ENCODE measurements at regions not wholly inside any gene's neighbourhood (a gene's known extent, or its start where the extent isn't known, plus 50 kb on each side); places are given as distances from the start of the nearest gene placed in this dataset.
"Not testable (repeated sequence)": the region's sequence is repeated elsewhere in the genome, so short reads cannot be mapped to it uniquely, and the experiment has no call there.

DNA sequence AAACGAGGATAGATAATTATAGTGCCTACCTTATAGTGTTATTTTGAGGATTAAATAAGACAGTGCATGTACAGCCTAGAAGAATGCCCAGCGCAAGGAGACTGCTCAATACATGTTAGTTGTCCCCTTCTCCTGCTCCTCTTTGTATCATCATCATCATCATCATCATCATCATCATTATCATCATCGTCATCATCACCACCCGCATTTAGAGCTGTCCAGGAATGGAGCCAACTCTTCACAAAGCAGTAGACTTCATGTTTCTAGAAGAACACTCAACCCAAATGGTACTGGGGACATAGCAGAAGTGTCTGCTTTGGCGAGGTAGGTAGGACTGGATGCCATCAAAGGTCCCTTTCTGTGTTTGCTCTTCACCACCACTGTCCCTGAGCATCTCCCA, 116.0 kb downstream of the TRIM43 start:
- ChIA-PET POLR2A (no interaction called here), CTCF (no interaction called here)
- H3K9me3 Mint-ChIP-seq: no peaks in the 10 kb centered on the region
- H3K36me3 ChIP-seq (ENCODE audit: control insufficient read depth in 2 of 2, extremely low read depth in 1 of 2, insufficient read depth in 1 of 2, low read length in 1 of 2): no peaks in the 10 kb centered on the region
- no peaks in the 10 kb centered on the region for H3K4me1 Mint-ChIP-seq
- H3K36me3 Mint-ChIP-seq: no peaks in the 10 kb centered on the region
- H3K4me3 Mint-ChIP-seq: no peak overlapping the region
- H3K27me3 ChIP-seq (replicated peaks in 1 of 2; ENCODE audit: control insufficient read depth in 2 of 2, extremely low read depth in 1 of 2, insufficient read depth in 2 of 2, low read length in 1 of 2): no peaks in the 10 kb centered on the region
- ATAC-seq (replicated peaks in 1 of 4) (no peak), DNase-seq (no peak)
- peaks cover 0 to 2% of the 10 kb centered on the region in 2 experiments for H3K4me1 ChIP-seq (ENCODE audit: control insufficient read depth in 1 of 2, extremely low read depth in 1 of 2, insufficient read depth in 2 of 2, low read length in 2 of 2)
- no peak overlapping the region for H3K4me3 ChIP-seq (ENCODE audit: control insufficient read depth in 1 of 2, extremely low read depth in 1 of 2, low read length in 1 of 2)
- 80% methylated on average over 1 of the region's 5 CpGs for WGBS (ENCODE audit: insufficient coverage)
- no peaks in the 10 kb centered on the region for H3K9me3 ChIP-seq
- H3K27ac Mint-ChIP-seq: no peak overlapping the region
- no peak overlapping the region for H3K27ac ChIP-seq (ENCODE audit: low read length)
- H3K27me3 Mint-ChIP-seq: peaks cover 0 to 4% of the 10 kb centered on the region in 2 donors

DNA sequence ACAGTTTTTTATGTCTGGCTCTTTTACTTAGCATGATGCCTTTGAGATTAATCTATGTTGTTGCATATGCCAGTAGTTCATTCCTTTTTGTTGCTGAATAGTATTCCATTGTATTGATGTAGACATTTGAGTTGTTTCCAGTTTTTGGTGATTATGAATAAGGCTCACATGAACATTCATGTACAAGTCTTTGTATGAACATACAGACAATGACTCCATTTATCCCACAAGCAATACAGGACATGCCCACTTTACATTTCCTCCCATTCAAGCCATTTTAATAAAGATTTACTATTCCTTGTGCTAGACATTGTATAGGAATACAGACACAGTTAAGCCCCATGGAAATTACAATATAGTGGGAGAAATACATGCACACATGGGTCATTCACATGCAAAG, 118.0 kb downstream of the TRIM43 start:
- Mint-ChIP-seq H3K4me3 (no peak overlapping the region), H3K4me1 (no peaks in the 10 kb centered on the region), H3K36me3 (no peaks in the 10 kb centered on the region), H3K27ac (no peak overlapping the region), H3K27me3 (peaks cover 0 to 4% of the 10 kb centered on the region in 2 donors), H3K9me3 (no peaks in the 10 kb centered on the region)
- DNase-seq (no peak), ATAC-seq (replicated peaks in 1 of 4) (no peak)
- Histone ChIP-seq H3K27ac (ENCODE audit: low read length) (no peak overlapping the region), H3K4me3 (ENCODE audit: control insufficient read depth in 1 of 2, extremely low read depth in 1 of 2, low read length in 1 of 2) (no peak overlapping the region), H3K9me3 (no peaks in the 10 kb centered on the region), H3K4me1 (ENCODE audit: control insufficient read depth in 1 of 2, extremely low read depth in 1 of 2, insufficient read depth in 2 of 2, low read length in 2 of 2) (peaks cover 0 to 2% of the 10 kb centered on the region in 2 experiments), H3K36me3 (ENCODE audit: control insufficient read depth in 2 of 2, extremely low read depth in 1 of 2, insufficient read depth in 1 of 2, low read length in 1 of 2) (no peaks in the 10 kb centered on the region), H3K27me3 (replicated peaks in 1 of 2; ENCODE audit: control insufficient read depth in 2 of 2, extremely low read depth in 1 of 2, insufficient read depth in 2 of 2, low read length in 1 of 2) (no peaks in the 10 kb centered on the region)
- ChIA-PET CTCF (no interaction called here), POLR2A (no interaction called here)

GRCh38 chr2:95713470-95714177, 121.8 kb downstream of the TRIM43 start:
- DNase-seq; H3K36me3 ChIP-seq (ENCODE audit: control insufficient read depth in 2 of 2, extremely low read depth in 1 of 2, insufficient read depth in 1 of 2, low read length in 1 of 2); CTCF ChIA-PET; POLR2A ChIA-PET; H3K4me1 Mint-ChIP-seq; H3K27me3 Mint-ChIP-seq; H3K9me3 Mint-ChIP-seq; H3K27me3 ChIP-seq (replicated peaks in 1 of 2; ENCODE audit: control insufficient read depth in 2 of 2, extremely low read depth in 1 of 2, insufficient read depth in 2 of 2, low read length in 1 of 2); H3K27ac Mint-ChIP-seq; H3K27ac ChIP-seq (ENCODE audit: low read length); H3K36me3 Mint-ChIP-seq; H3K9me3 ChIP-seq; H3K4me3 Mint-ChIP-seq; ATAC-seq (replicated peaks in 1 of 4); H3K4me3 ChIP-seq (ENCODE audit: control insufficient read depth in 1 of 2, extremely low read depth in 1 of 2, low read length in 1 of 2); H3K4me1 ChIP-seq (ENCODE audit: control insufficient read depth in 1 of 2, extremely low read depth in 1 of 2, insufficient read depth in 2 of 2, low read length in 2 of 2): not testable (repeated sequence)
- WGBS (ENCODE audit: insufficient coverage): 85% methylated on average over 2 of the region's 11 CpGs

- WGBS (ENCODE audit: insufficient coverage): no CpG with 5 or more reads among the region's 1 CpG
- H3K27ac Mint-ChIP-seq: not testable (repeated sequence)
Measured at GRCh38 chr2:95714398-95714797, 122.6 kb downstream of the TRIM43 start.

DNA sequence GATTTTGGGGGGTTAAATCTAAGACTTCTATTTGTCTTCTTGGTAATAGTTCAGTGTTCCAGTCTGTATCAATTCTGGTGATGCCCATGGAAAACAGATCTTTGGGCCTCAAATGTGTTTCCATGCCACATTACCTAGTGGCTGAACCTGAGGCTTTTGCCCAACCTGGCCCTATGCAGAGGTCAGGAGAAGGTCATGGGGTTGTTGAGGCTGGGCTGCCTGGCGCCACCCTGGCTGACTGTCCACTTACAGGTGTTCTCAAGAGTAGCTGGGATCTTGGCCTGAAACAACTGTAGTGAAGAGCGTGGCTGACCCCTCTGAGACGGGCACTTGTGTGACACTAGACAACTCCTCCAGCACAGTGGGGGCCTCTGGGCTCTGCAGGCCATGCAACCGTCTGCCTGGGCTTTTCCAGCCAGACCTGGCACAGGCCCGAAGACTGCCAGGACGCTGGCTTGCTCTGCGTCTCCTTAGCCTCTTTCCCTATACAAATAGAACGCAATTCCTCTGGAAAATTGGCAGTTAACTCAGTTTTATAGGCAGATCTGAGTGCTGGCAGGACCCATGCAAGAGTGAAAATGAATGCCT, 127.8 kb downstream of the TRIM43 start:
- ATAC-seq (replicated peaks in 1 of 4): no peak
- Mint-ChIP-seq H3K27ac (no peak overlapping the region), H3K9me3 (no peaks in the 10 kb centered on the region), H3K27me3 (no peaks in the 10 kb centered on the region), H3K36me3 (no peaks in the 10 kb centered on the region), H3K4me1 (no peaks in the 10 kb centered on the region), H3K4me3 (no peak overlapping the region)
- ChIA-PET CTCF (no interaction called here), POLR2A (no interaction called here)
- no peak overlapping the region for H3K27ac ChIP-seq (ENCODE audit: low read length)
- WGBS (ENCODE audit: insufficient coverage): 86% methylated on average over 7 of the region's 8 CpGs
- H3K27me3 ChIP-seq (replicated peaks in 1 of 2; ENCODE audit: control insufficient read depth in 2 of 2, extremely low read depth in 1 of 2, insufficient read depth in 2 of 2, low read length in 1 of 2): no peaks in the 10 kb centered on the region
- no peak for DNase-seq
- H3K36me3 ChIP-seq (ENCODE audit: control insufficient read depth in 2 of 2, extremely low read depth in 1 of 2, insufficient read depth in 1 of 2, low read length in 1 of 2): no peaks in the 10 kb centered on the region
- H3K4me3 ChIP-seq (ENCODE audit: control insufficient read depth in 1 of 2, extremely low read depth in 1 of 2, low read length in 1 of 2): no peak overlapping the region
- H3K9me3 ChIP-seq: no peaks in the 10 kb centered on the region
- H3K4me1 ChIP-seq (ENCODE audit: control insufficient read depth in 1 of 2, extremely low read depth in 1 of 2, insufficient read depth in 2 of 2, low read length in 2 of 2): no peaks in the 10 kb centered on the region

More at GRCh38 chr2:95714398-95714797, 122.6 kb downstream of the TRIM43 start:
- H3K27me3 Mint-ChIP-seq; H3K4me1 ChIP-seq (ENCODE audit: control insufficient read depth in 1 of 2, extremely low read depth in 1 of 2, insufficient read depth in 2 of 2, low read length in 2 of 2); POLR2A ChIA-PET; H3K27ac ChIP-seq (ENCODE audit: low read length); H3K36me3 Mint-ChIP-seq; H3K4me3 ChIP-seq (ENCODE audit: control insufficient read depth in 1 of 2, extremely low read depth in 1 of 2, low read length in 1 of 2); ATAC-seq (replicated peaks in 1 of 4); H3K27me3 ChIP-seq (replicated peaks in 1 of 2; ENCODE audit: control insufficient read depth in 2 of 2, extremely low read depth in 1 of 2, insufficient read depth in 2 of 2, low read length in 1 of 2); DNase-seq; H3K36me3 ChIP-seq (ENCODE audit: control insufficient read depth in 2 of 2, extremely low read depth in 1 of 2, insufficient read depth in 1 of 2, low read length in 1 of 2); H3K9me3 Mint-ChIP-seq; H3K4me3 Mint-ChIP-seq; H3K9me3 ChIP-seq; CTCF ChIA-PET; H3K4me1 Mint-ChIP-seq: not testable (repeated sequence)

GRCh38 chr2:95721726-95722125, 129.9 kb downstream of the TRIM43 start:
- ChIA-PET POLR2A (no interaction called here), CTCF (no interaction called here)
- no peaks in the 10 kb centered on the region for H3K27me3 ChIP-seq (replicated peaks in 1 of 2; ENCODE audit: control insufficient read depth in 2 of 2, extremely low read depth in 1 of 2, insufficient read depth in 2 of 2, low read length in 1 of 2)
- DNase-seq: no peak
- no peaks in the 10 kb centered on the region for H3K9me3 ChIP-seq
- Mint-ChIP-seq H3K27me3 (no peaks in the 10 kb centered on the region), H3K4me3 (no peak overlapping the region), H3K4me1 (no peaks in the 10 kb centered on the region), H3K27ac (no peak overlapping the region), H3K9me3 (no peaks in the 10 kb centered on the region), H3K36me3 (no peaks in the 10 kb centered on the region)
- no peak overlapping the region for H3K4me3 ChIP-seq (ENCODE audit: control insufficient read depth in 1 of 2, extremely low read depth in 1 of 2, low read length in 1 of 2)
- no peak for ATAC-seq (replicated peaks in 1 of 4)
- no peaks in the 10 kb centered on the region for H3K36me3 ChIP-seq (ENCODE audit: control insufficient read depth in 2 of 2, extremely low read depth in 1 of 2, insufficient read depth in 1 of 2, low read length in 1 of 2)
- H3K27ac ChIP-seq (ENCODE audit: low read length): no peak overlapping the region
- 92% methylated on average over 8 of the region's 8 CpGs for WGBS (ENCODE audit: insufficient coverage)
- H3K4me1 ChIP-seq (ENCODE audit: control insufficient read depth in 1 of 2, extremely low read depth in 1 of 2, insufficient read depth in 2 of 2, low read length in 2 of 2): no peaks in the 10 kb centered on the region
